ENCODE measurements at regions not wholly inside any gene's neighbourhood (a gene's known extent, or its start where the extent isn't known, plus 50 kb on each side); places are given as distances from the start of the nearest gene placed in this dataset.

- no peak for TF ChIP-seq ATF2 (IDR thresholded peaks at IDR 0.05; ENCODE audit: low read length)
- TF ChIP-seq GABPA (IDR thresholded peaks at IDR 0.05; ENCODE audit: borderline replicate concordance, insufficient read depth, low read length), result no peak
- TF ChIP-seq, protein P1, sequence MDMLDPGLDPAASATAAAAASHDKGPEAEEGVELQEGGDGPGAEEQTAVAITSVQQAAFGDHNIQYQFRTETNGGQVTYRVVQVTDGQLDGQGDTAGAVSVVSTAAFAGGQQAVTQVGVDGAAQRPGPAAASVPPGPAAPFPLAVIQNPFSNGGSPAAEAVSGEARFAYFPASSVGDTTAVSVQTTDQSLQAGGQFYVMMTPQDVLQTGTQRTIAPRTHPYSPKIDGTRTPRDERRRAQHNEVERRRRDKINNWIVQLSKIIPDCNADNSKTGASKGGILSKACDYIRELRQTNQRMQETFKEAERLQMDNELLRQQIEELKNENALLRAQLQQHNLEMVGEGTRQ (IDR thresholded peaks at IDR 0.05; ENCODE audit: low read length), result no peak
- no peak for TF ChIP-seq SAP30 (IDR thresholded peaks at IDR 0.05; ENCODE audit: insufficient read depth, insufficient replicate concordance, low read length)
Measured at GRCh38 chr3:21888656-21889055, 137.6 kb upstream of the ZNF385D start (continued).

Data from H1 (cell line).